HepG2 (cell line): ENCODE measurements at regions not wholly inside any gene's neighbourhood (a gene's known extent, or its start where the extent isn't known, plus 50 kb on each side); places are given as distances from the start of the nearest gene placed in this dataset.

ENCODE experiments used
- ATAC-seq: fragments of 200-7000 bp; cut with Tn5 transposase; 3 replicates; pipeline ENCODE4 v1.9.1; 2020; ENCODE audit warnings: mild to moderate bottlenecking, moderate library complexity
- BruUV-seq: library from RNA; stranded (reverse); fragments of 400-500 nt; replicated peaks from 2 replicates; lab custom pipeline; 2021; lab: Mats Ljungman, UMichigan
- CTCF ChIA-PET: fragments of 300-600 bp; formaldehyde crosslinking; extraction: SDS; loops from one replicate; lab custom pipeline; 2021; ENCODE audit warnings: low total read pairs, inconsistent platforms, low intra/inter-chr PET ratio; lab: Yijun Ruan, JAX
- POLR2A ChIA-PET: fragments of 350-600 bp; sonication (Branson Sonifier 250); formaldehyde crosslinking; loops from one replicate; lab custom pipeline; 2020; ENCODE audit warnings: antibody characterized with exemption, inconsistent platforms; lab: Yijun Ruan, JAX
- DNase-seq: peaks from one replicate; pipeline ENCODE4 v3.0.0-alpha.2; 2015; ENCODE audit warnings: low spot score
- FAIRE-seq: peaks from 3 replicates; lab custom pipeline; 2011; peaks lifted over from hg19 to GRCh38; lab: Jason Lieb, UNC
- H2AFZ ChIP-seq: one replicate; pipeline ENCODE4 v1.6.1; 2011; ENCODE audit warnings: low read length, inconsistent platforms
- H3K27ac ChIP-seq: fragments of 300-600 bp; 3 replicates; pipeline ENCODE4 v1.8.0; 2011; ENCODE audit warnings: mixed run types, mild to moderate bottlenecking, mixed read lengths, low read length, inconsistent platforms; ENCODE audit not compliant: insufficient read depth; ENCODE audit errors: extremely low read length
- H3K27me3 ChIP-seq, 2 experiments: fragments of 200-600 bp in 1 of 2; 2 replicates in 1 of 2; 3 replicates in 1 of 2; pipeline versions ENCODE4 v1.6.0 to v1.8.0; 2011; ENCODE audit warnings: low read length in 2 of 2, mild to moderate bottlenecking in 2 of 2, moderate library complexity in 2 of 2, inconsistent platforms in 1 of 2; ENCODE audit not compliant: insufficient read depth in 2 of 2, control insufficient read depth in 1 of 2
- H3K36me3 ChIP-seq, 2 experiments: fragments of 200-600 bp in 1 of 2; replicated peaks in 1 of 2; 2 replicates in 1 of 2; 3 replicates in 1 of 2; pipeline versions ENCODE4 v1.5.1 to v1.8.0; 2011; ENCODE audit warnings: low read length in 2 of 2, inconsistent platforms in 1 of 2; ENCODE audit not compliant: insufficient read depth in 2 of 2, control insufficient read depth in 1 of 2
- H3K4me1 ChIP-seq: 2 replicates; pipeline ENCODE4 v1.5.1; 2012; ENCODE audit warnings: low read length, inconsistent platforms; ENCODE audit not compliant: insufficient read depth
- H3K4me2 ChIP-seq: 2 replicates; pipeline ENCODE4 v1.6.0; 2011; ENCODE audit warnings: low read depth, low read length, inconsistent platforms
- H3K4me3 ChIP-seq, 3 experiments: fragments of 200-600 bp in 1 of 3; sonication (generic), shearing (Covaris generic) in 1 of 3; replicated peaks in 1 of 3; 2 replicates each; pipeline ENCODE4 v1.5.1; 2011 to 2016; ENCODE audit warnings: low read length in 3 of 3, inconsistent platforms in 2 of 3, low read depth in 2 of 3, mild to moderate bottlenecking in 2 of 3, control low read depth in 1 of 3, mixed read lengths in 1 of 3; ENCODE audit not compliant: insufficient read depth in 1 of 3
- H3K79me2 ChIP-seq: one replicate; pipeline ENCODE4 v1.6.1; 2011; ENCODE audit warnings: low read length, inconsistent platforms; ENCODE audit not compliant: insufficient read depth
- H3K9ac ChIP-seq: 2 replicates; pipeline ENCODE4 v1.6.0; 2011; ENCODE audit warnings: mild to moderate bottlenecking, low read depth, low read length, inconsistent platforms; ENCODE audit not compliant: insufficient read depth
- H3K9me3 ChIP-seq: 2 replicates; pipeline ENCODE4 v1.5.1; 2012; ENCODE audit warnings: mild to moderate bottlenecking, low read length
- H4K20me1 ChIP-seq: 2 replicates; pipeline ENCODE4 v1.6.0; 2011; ENCODE audit warnings: inconsistent platforms, mild to moderate bottlenecking, low read length, moderate library complexity; ENCODE audit not compliant: insufficient read depth
- HCFC1 ChIP-seq: fragments of 150-350 bp; IDR thresholded peaks from 2 replicates; pipeline ENCODE4 v1.6.1; 2014; ENCODE audit warnings: low read depth, low read length
- NCOA1 ChIP-seq: sonication (generic); formaldehyde crosslinking; IDR thresholded peaks from 2 replicates; pipeline ENCODE4 v1.9.0; 2021; ENCODE audit warnings: missing genetic modification reagents
- NPAS2 ChIP-seq: sonication (generic); formaldehyde crosslinking; IDR thresholded peaks from 2 replicates; pipeline ENCODE4 v1.8.0; 2022; ENCODE audit warnings: mild to moderate bottlenecking, missing genetic modification reagents, borderline replicate concordance
- PITX1 ChIP-seq: sonication (generic); formaldehyde crosslinking; IDR thresholded peaks from 2 replicates; pipeline ENCODE4 v1.5.1; 2020; ENCODE audit warnings: mild to moderate bottlenecking, missing genetic modification reagents
- ZNF10 ChIP-seq: sonication (generic); formaldehyde crosslinking; IDR thresholded peaks from 2 replicates; pipeline ENCODE4 v1.4.0; 2020; ENCODE audit warnings: mild to moderate bottlenecking, low read depth, missing genetic modification reagents, borderline replicate concordance
- WGBS: methylation state at CpG from one replicate; pipeline ENCODE4 v1.1.6; 2017; ENCODE audit warnings: low lambda C conversion rate; 5-methylcytosine and 5-hydroxymethylcytosine counted together
- in situ Hi-C: cut with HindIII; loops from 2 replicates; pipeline ENCODE4 v1.10.0; 2017; ENCODE audit warnings: low pct_unique_long_range_greater_than_20kb; ENCODE audit not compliant: extremely low pct_ligation_motif_present
- intact Hi-C: fragments of 100-400 bp; cut with micrococcal nuclease; formaldehyde crosslinking; loops from one replicate; pipeline ENCODE4 v1.10.0; 2022; ENCODE audit not compliant: unreplicated experiment
- TF ChIP-seq, protein P1 (sequence below): sonication (generic); formaldehyde crosslinking; IDR thresholded peaks from 2 replicates; pipeline ENCODE4 v1.4.0; 2020; ENCODE audit warnings: missing genetic modification reagents, mild to moderate bottlenecking, borderline replicate concordance

DNA sequence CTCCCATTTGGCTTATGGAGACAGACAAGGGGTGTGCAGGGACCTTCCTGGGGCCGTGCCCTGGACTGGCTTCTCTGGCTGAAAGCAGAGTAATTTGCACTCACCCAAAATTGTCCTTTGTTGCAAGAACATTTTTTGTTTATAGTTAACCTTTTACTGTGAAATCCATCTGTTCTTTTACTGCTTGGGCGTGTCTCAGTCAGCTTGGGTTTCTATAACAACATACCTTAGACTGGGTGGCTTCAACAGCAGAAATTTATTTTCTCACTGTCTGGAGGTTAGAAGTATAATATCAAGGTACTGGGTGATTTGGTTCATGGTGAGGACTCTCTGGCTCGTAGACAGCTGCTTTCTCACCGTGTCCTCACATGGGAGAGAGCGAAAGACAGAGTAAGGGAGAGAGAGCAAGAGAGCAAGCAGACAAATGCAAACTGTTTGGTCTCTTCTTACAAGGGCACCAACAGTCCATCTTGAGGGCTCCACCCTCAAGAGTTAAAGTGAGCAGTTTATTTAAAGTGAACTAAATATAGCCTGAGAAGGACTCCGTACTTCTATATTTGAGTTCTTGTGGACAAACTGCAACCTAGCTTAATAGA is 131.0 kb upstream of the NPY start:
- Histone ChIP-seq H3K4me2 (no peak overlapping the region), H3K9me3 (peaks cover 20% of the 10 kb centered on the region), H3K4me1 (no peaks in the 10 kb centered on the region), H4K20me1 (no peaks in the 10 kb centered on the region), H3K36me3 (no peaks in the 10 kb centered on the region), H3K4me3 (no peak overlapping the region), H3K27me3 (no peaks in the 10 kb centered on the region), H3K79me2 (no peaks in the 10 kb centered on the region), H3K9ac (no peak overlapping the region), H3K27ac (no peak overlapping the region), H2AFZ (no peak overlapping the region)
- ATAC-seq, result no peak
- 7% methylated on average over 6 of the region's 6 CpGs for WGBS
- DNase-seq, result no peak
- BruUV-seq, result no TSS peak
- CTCF ChIA-PET, result no interaction called here
- intact Hi-C loops, result no loop called here
- in situ Hi-C loops, result no loop called here
- FAIRE-seq, result no peak
- POLR2A ChIA-PET, result no interaction called here
- TF ChIP-seq HCFC1 (no peak), ZNF10 (no peak), NPAS2 (CRISPR knock-in tag) (no peak), PITX1 (CRISPR knock-in tag) (no peak)

DNA sequence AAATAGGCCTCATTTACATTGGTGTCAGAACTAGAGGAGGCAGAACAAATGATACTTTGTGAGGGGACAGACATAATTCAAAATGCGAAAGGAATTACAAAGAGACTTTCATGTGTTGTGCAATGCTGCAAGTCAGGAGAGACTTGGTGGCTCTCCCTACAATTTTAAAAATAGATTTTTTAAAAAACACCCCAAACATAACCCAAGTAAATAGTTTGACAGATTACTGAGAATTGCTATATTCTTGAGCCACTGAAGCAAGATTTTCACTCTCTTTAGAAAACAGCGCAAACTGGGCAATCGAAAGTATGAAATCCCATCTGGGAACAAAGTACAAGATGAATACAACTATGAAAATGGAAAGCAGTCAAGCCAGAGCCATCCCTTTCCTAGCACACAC is 126.3 kb upstream of the NPY start:
- no peak overlapping the region for H3K27ac ChIP-seq

More for the DNA sequence above, 126.3 kb upstream of the NPY start:
- POLR2A ChIA-PET, result no interaction called here
- Histone ChIP-seq H3K4me2 (no peak overlapping the region), H3K4me3 (no peak overlapping the region), H3K27me3 (no peaks in the 10 kb centered on the region), H3K9ac (no peak overlapping the region), H3K79me2 (no peaks in the 10 kb centered on the region), H3K4me1 (no peaks in the 10 kb centered on the region), H2AFZ (no peak overlapping the region), H3K9me3 (no peaks in the 10 kb centered on the region), H4K20me1 (no peaks in the 10 kb centered on the region), H3K36me3 (no peaks in the 10 kb centered on the region)
- DNase-seq, result no peak
- FAIRE-seq, result no peak
- no TSS peak for BruUV-seq
- no peak for ATAC-seq
- WGBS, result 94% methylated on average over 3 of the region's 3 CpGs
- in situ Hi-C loops (no loop called here), intact Hi-C loops (no loop called here)
- CTCF ChIA-PET, result no interaction called here
- TF ChIP-seq, protein P1, sequence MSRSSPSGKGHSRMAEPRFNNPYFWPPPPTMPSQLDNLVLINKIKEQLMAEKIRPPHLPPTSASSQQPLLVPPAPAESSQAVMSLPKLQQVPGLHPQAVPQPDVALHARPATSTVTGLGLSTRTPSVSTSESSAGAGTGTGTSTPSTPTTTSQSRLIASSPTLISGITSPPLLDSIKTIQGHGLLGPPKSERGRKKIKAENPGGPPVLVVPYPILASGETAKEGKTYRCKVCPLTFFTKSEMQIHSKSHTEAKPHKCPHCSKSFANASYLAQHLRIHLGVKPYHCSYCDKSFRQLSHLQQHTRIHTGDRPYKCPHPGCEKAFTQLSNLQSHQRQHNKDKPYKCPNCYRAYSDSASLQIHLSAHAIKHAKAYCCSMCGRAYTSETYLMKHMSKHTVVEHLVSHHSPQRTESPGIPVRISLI, result no peak
- TF ChIP-seq NCOA1, result no peak
